ENCODE measurements at regions not wholly inside any gene's neighbourhood (a gene's known extent, or its start where the extent isn't known, plus 50 kb on each side); places are given as distances from the start of the nearest gene placed in this dataset.

GRCh38 chr10:90126256-90126595 is 424.8 kb downstream of the KIF20B start:
- DNase-seq, result no peak
- intact Hi-C loops (cut with DNase I), result no loop called here
- Histone ChIP-seq H3K4me1 (no peaks in the 10 kb centered on the region), H3K9me3 (no peaks in the 10 kb centered on the region), H3K36me3 (replicated peaks in 1 of 2; ENCODE audit: insufficient read depth in 1 of 2, low read depth in 2 of 2) (no peaks in the 10 kb centered on the region), H3K27ac (no peak overlapping the region), H3K4me3 (no peak overlapping the region), H3K27me3 (no peaks in the 10 kb centered on the region)
- TF ChIP-seq POLR2A (IDR thresholded peaks at IDR 0.05) (no peak), CTCF (IDR thresholded peaks at IDR 0.05) (no peak)
- 65 to 67% methylated on average over 1 of the region's 1 CpG for WGBS, 2 donors
- ATAC-seq, result no peak

- ATAC-seq, result no peak
- Histone ChIP-seq H3K4me3 (no peak overlapping the region), H3K27me3 (no peaks in the 10 kb centered on the region), H3K9me3 (peaks cover 0 to 3% (median 0%) of the 10 kb centered on the region in 3 donors), H3K36me3 (replicated peaks in 1 of 2; ENCODE audit: insufficient read depth in 1 of 2, low read depth in 2 of 2) (no peaks in the 10 kb centered on the region), H3K27ac (no peak overlapping the region), H3K4me1 (no peaks in the 10 kb centered on the region)
- 62 to 64% methylated on average over 2 of the region's 2 CpGs for WGBS, 2 donors
- intact Hi-C loops (cut with DNase I), result no loop called here
- TF ChIP-seq POLR2A (IDR thresholded peaks at IDR 0.05) (no peak), CTCF (IDR thresholded peaks at IDR 0.05) (no peak)
- DNase-seq, result no peak
These were observed 429.1 kb downstream of the KIF20B start for GRCh38 chr10:90130321-90131086.

- Histone ChIP-seq H3K27ac (no peak overlapping the region), H3K9me3 (peaks cover 0 to 23% (median 3%) of the 10 kb centered on the region in 3 donors), H3K27me3 (no peaks in the 10 kb centered on the region), H3K36me3 (replicated peaks in 1 of 2; ENCODE audit: insufficient read depth in 1 of 2, low read depth in 2 of 2) (no peaks in the 10 kb centered on the region), H3K4me1 (no peaks in the 10 kb centered on the region), H3K4me3 (no peak overlapping the region)
- WGBS, 2 donors, result 41 to 72% methylated on average over 2 of the region's 2 CpGs
- TF ChIP-seq POLR2A (IDR thresholded peaks at IDR 0.05) (no peak), CTCF (IDR thresholded peaks at IDR 0.05) (no peak)
- DNase-seq (no peak), ATAC-seq (no peak)
- intact Hi-C loops (cut with DNase I), result no loop called here
These were observed 432.2 kb downstream of the KIF20B start for GRCh38 chr10:90133606-90134005.

GRCh38 chr10:90136731-90137316 is 435.4 kb downstream of the KIF20B start:
- Histone ChIP-seq H3K4me3 (no peak overlapping the region), H3K27ac (no peak overlapping the region), H3K4me1 (no peaks in the 10 kb centered on the region), H3K9me3 (peaks cover 0 to 30% (median 3%) of the 10 kb centered on the region in 3 donors), H3K27me3 (no peaks in the 10 kb centered on the region), H3K36me3 (replicated peaks in 1 of 2; ENCODE audit: insufficient read depth in 1 of 2, low read depth in 2 of 2) (no peaks in the 10 kb centered on the region)
- ATAC-seq (no peak), DNase-seq (no peak)
- intact Hi-C loops (cut with DNase I), result no loop called here
- WGBS, 2 donors, result 58 to 61% methylated on average over 8 of the region's 8 CpGs
- TF ChIP-seq CTCF (IDR thresholded peaks at IDR 0.05), result no peak
- TF ChIP-seq POLR2A (IDR thresholded peaks at IDR 0.05), result no peak

GRCh38 chr10:90138844-90139243 is 437.5 kb downstream of the KIF20B start:
- Histone ChIP-seq H3K36me3 (replicated peaks in 1 of 2; ENCODE audit: insufficient read depth in 1 of 2, low read depth in 2 of 2) (no peaks in the 10 kb centered on the region), H3K4me1 (no peaks in the 10 kb centered on the region), H3K4me3 (no peak overlapping the region), H3K27me3 (no peaks in the 10 kb centered on the region), H3K9me3 (peaks cover 0 to 30% (median 3%) of the 10 kb centered on the region in 3 donors), H3K27ac (no peak overlapping the region)
- ATAC-seq, result no peak
- TF ChIP-seq CTCF (IDR thresholded peaks at IDR 0.05) (no peak), POLR2A (IDR thresholded peaks at IDR 0.05) (no peak)
- DNase-seq, result no peak
- 53 to 59% methylated on average over 4 of the region's 4 CpGs for WGBS, 2 donors
- intact Hi-C loops (cut with DNase I), result no loop called here

Measured in body of pancreas (tissue), 4 donors.